K562 (cell line): ENCODE measurements at regions not wholly inside any gene's neighbourhood (a gene's known extent, or its start where the extent isn't known, plus 50 kb on each side); places are given as distances from the start of the nearest gene placed in this dataset.

ENCODE experiments used
- ATAC-seq: fragments of 200-7000 bp; cut with Tn5 transposase; 3 replicates; pipeline ENCODE4 v1.9.1; 2020; ENCODE audit warnings: moderate library complexity
- BruUV-seq: library from RNA; stranded (reverse); fragments of 400-500 nt; replicated peaks from 2 replicates; lab custom pipeline; 2021; lab: Mats Ljungman, UMichigan
- CTCF ChIA-PET: fragments of 300-600 bp; formaldehyde crosslinking; extraction: SDS; loops from one replicate; lab custom pipeline; 2021; ENCODE audit warnings: low intra/inter-chr PET ratio; lab: Yijun Ruan, JAX
- POLR2A ChIA-PET: fragments of 300-600, 350-650 bp; sonication (Branson Sonifier 250); formaldehyde crosslinking; extraction: SDS; loops from one replicate; lab custom pipeline; 2021; ENCODE audit warnings: antibody characterized with exemption, inconsistent platforms; lab: Yijun Ruan, JAX
- DNase-seq, 4 experiments: peaks; one replicate each; pipeline versions ENCODE4 v3.0.0 to v3.0.0-alpha.2; 2011 to 2018; ENCODE audit warnings: low spot score in 3 of 4, mixed read lengths in 3 of 4; ENCODE audit errors: extremely low read depth in 1 of 4
- FAIRE-seq: peaks from 2 replicates; lab custom pipeline; 2011; peaks lifted over from hg19 to GRCh38; lab: Jason Lieb, UNC
- H2AFZ ChIP-seq: 2 replicates; pipeline ENCODE4 v1.6.0; 2011; ENCODE audit warnings: low read depth, low read length, control low read depth, inconsistent platforms
- H3K27ac ChIP-seq: fragments of 200-600 bp; 3 replicates; pipeline ENCODE4 v1.8.0; 2011; ENCODE audit warnings: low read depth, mild to moderate bottlenecking, control low read depth, inconsistent platforms, low read length, moderate library complexity, mixed read lengths; ENCODE audit errors: extremely low read depth
- H3K27me3 ChIP-seq, 2 experiments: fragments of 300-600 bp in 1 of 2; 2 replicates in 1 of 2; 3 replicates in 1 of 2; pipeline versions ENCODE4 v1.6.0 to v1.8.0; 2011; ENCODE audit warnings: inconsistent platforms in 2 of 2, low read length in 2 of 2, mild to moderate bottlenecking in 1 of 2, mixed read lengths in 1 of 2, moderate library complexity in 1 of 2; ENCODE audit not compliant: control insufficient read depth in 2 of 2, insufficient read depth in 2 of 2
- H3K36me3 ChIP-seq: fragments of 300-600 bp; 3 replicates; pipeline ENCODE4 v1.8.0; 2011; ENCODE audit warnings: mild to moderate bottlenecking, low read length, inconsistent platforms; ENCODE audit not compliant: control insufficient read depth, insufficient read depth
- H3K4me1 ChIP-seq, 2 experiments: fragments of 200-600 bp in 1 of 2; replicated peaks in 1 of 2; 2 replicates in 1 of 2; 3 replicates in 1 of 2; pipeline versions ENCODE4 v1.5.1 to v1.8.0; 2011; ENCODE audit warnings: inconsistent platforms in 2 of 2, low read length in 2 of 2, mild to moderate bottlenecking in 1 of 2, mixed read lengths in 1 of 2, moderate library complexity in 1 of 2; ENCODE audit not compliant: control insufficient read depth in 2 of 2, insufficient read depth in 2 of 2
- H3K4me2 ChIP-seq: 2 replicates; pipeline ENCODE4 v1.6.1; 2011; ENCODE audit warnings: low read length, control low read depth, inconsistent platforms, mixed read lengths; ENCODE audit not compliant: insufficient read depth
- H3K4me3 ChIP-seq: fragments of 200-600 bp; sonication (generic), shearing (Covaris generic); 2 replicates; pipeline ENCODE4 v1.5.1; 2016; ENCODE audit warnings: control low read depth, inconsistent platforms
- H3K79me2 ChIP-seq: fragments of 200-600 bp; 3 replicates; pipeline ENCODE4 v1.8.0; 2011; ENCODE audit warnings: low read length, inconsistent platforms; ENCODE audit not compliant: control insufficient read depth, insufficient read depth
- H3K9ac ChIP-seq, 2 experiments: 2 replicates each; pipeline versions ENCODE4 v1.6.0 to v1.6.1; 2011; ENCODE audit warnings: low read depth in 2 of 2, low read length in 2 of 2, control low read depth in 1 of 2, inconsistent platforms in 1 of 2, mild to moderate bottlenecking in 1 of 2, mixed read lengths in 1 of 2; ENCODE audit not compliant: insufficient read depth in 1 of 2
- H3K9me1 ChIP-seq: one replicate; pipeline ENCODE4 v1.6.0; 2011; ENCODE audit warnings: inconsistent platforms, mild to moderate bottlenecking, low read length, moderate library complexity; ENCODE audit not compliant: control insufficient read depth, insufficient read depth
- H3K9me3 ChIP-seq: replicated peaks from 2 replicates; pipeline ENCODE4 v1.5.1; 2011; ENCODE audit warnings: low read depth, low read length, inconsistent platforms; ENCODE audit not compliant: control insufficient read depth, insufficient read depth
- H4K20me1 ChIP-seq: replicated peaks from 2 replicates; pipeline ENCODE4 v1.6.1; 2011; ENCODE audit warnings: low read length, inconsistent platforms, mixed read lengths; ENCODE audit not compliant: control insufficient read depth, insufficient read depth
- ARID3B ChIP-seq: fragments of 250-450 bp; sonication (Bioruptor Pico); IDR thresholded peaks from 2 replicates; pipeline ENCODE4 v1.4.0; 2020; ENCODE audit warnings: borderline replicate concordance
- ATF3 ChIP-seq, 2 experiments: fragments of 450-650 bp in 1 of 2; sonication (generic) in 1 of 2; formaldehyde crosslinking in 1 of 2; IDR thresholded peaks in 1 of 2; conservative IDR thresholded peaks in 1 of 2; 2 replicates each; pipeline versions ENCODE4 v1.6.1 to v1.8.1; 2016 to 2023; ENCODE audit warnings: mild to moderate bottlenecking in 2 of 2, moderate library complexity in 2 of 2, inconsistent platforms in 1 of 2, missing genetic modification reagents in 1 of 2
- ELF4 ChIP-seq: fragments of 450-650 bp; formaldehyde crosslinking; IDR thresholded peaks from 2 replicates; pipeline ENCODE4 v1.4.0; 2022; ENCODE audit warnings: missing genetic modification characterization
- FOSL1 ChIP-seq: fragments of 200-800 bp; sonication (Bioruptor generic); conservative IDR thresholded peaks from 2 replicates; pipeline ENCODE4 v1.6.1; 2016; ENCODE audit warnings: missing genetic modification characterization, missing compliant biosample characterization
- FOXA1 ChIP-seq: fragments of 450-650 bp; IDR thresholded peaks from 2 replicates; pipeline ENCODE4 v1.6.1; 2016; ENCODE audit warnings: mild to moderate bottlenecking, borderline replicate concordance
- HNRNPL ChIP-seq: fragments of 200-400 bp; formaldehyde crosslinking; IDR thresholded peaks from 2 replicates; pipeline ENCODE4 v1.6.1; 2017; ENCODE audit warnings: low read depth, mild to moderate bottlenecking, low read length
- ZNF324 ChIP-seq: fragments of 250-450 bp; sonication (Bioruptor Pico); IDR thresholded peaks from 2 replicates; pipeline ENCODE4 v1.4.0; 2020; ENCODE audit warnings: mild to moderate bottlenecking
- ZNF695 ChIP-seq: fragments of 450-650 bp; formaldehyde crosslinking; IDR thresholded peaks from 2 replicates; pipeline ENCODE4 v1.4.0; 2020; ENCODE audit warnings: mild to moderate bottlenecking, moderate library complexity
- WGBS: fragments of 100-300 bp; shearing (Covaris generic); methylation state at CpG from one replicate; pipeline ENCODE4 v1.1.6; 2016; ENCODE audit warnings: low coverage, mixed read lengths; ENCODE audit not compliant: insufficient coverage; ENCODE audit errors: missing lambda C conversion rate; 5-methylcytosine and 5-hydroxymethylcytosine counted together
- in situ Hi-C: fragments of 300-500 bp; cut with MboI; formaldehyde crosslinking; loops from 4 replicates; pipeline ENCODE4 v1.15.0; 2018; ENCODE audit warnings: inconsistent platforms, mixed read lengths
- intact Hi-C: fragments of 100-400 bp; cut with micrococcal nuclease; formaldehyde crosslinking; loops from 2 replicates; pipeline ENCODE4 v1.14.2; 2022

- Histone ChIP-seq H3K27ac (no peak overlapping the region), H3K79me2 (no peaks in the 10 kb centered on the region), H3K9ac (no peak overlapping the region), H2AFZ (no peak overlapping the region), H3K27me3 (no peaks in the 10 kb centered on the region), H3K36me3 (no peaks in the 10 kb centered on the region), H3K9me1 (no peaks in the 10 kb centered on the region), H3K9me3 (no peaks in the 10 kb centered on the region), H3K4me1 (peaks cover 0 to 20% of the 10 kb centered on the region in 2 experiments; a peak in 4 of 5 replicates), H3K4me2 (no peak overlapping the region), H4K20me1 (no peaks in the 10 kb centered on the region), H3K4me3 (no peak overlapping the region)
- no TSS peak for BruUV-seq
- TF ChIP-seq ZNF324 (no peak), FOSL1 (tag) (peak; percentile 63), ARID3B (CRISPR knock-in tag) (no peak), ZNF695 (CRISPR knock-in tag) (no peak), ATF3 (IDR thresholded peaks at IDR 0.05) (peak; percentile 59; the same call in 1 of the 2 replicates), ATF3 (CRISPR knock-in tag; conservative IDR thresholded peaks at IDR 0.05) (no peak), FOXA1 (no peak), ELF4 (no peak), HNRNPL (no peak)
- CTCF ChIA-PET, result no interaction called here
- FAIRE-seq (no peak), DNase-seq (no peak), ATAC-seq (no peak)
- intact Hi-C loops, result no loop called here
- POLR2A ChIA-PET, result no interaction called here
- WGBS, result 76% methylated on average over 3 of the region's 3 CpGs
- in situ Hi-C loops, result no loop called here
Observed at GRCh38 chr13:50323440-50324065, 308.3 kb downstream of the KCNRG start.
